PC-3 (cell line): ENCODE measurements at regions not wholly inside any gene's neighbourhood (a gene's known extent, or its start where the extent isn't known, plus 50 kb on each side); places are given as distances from the start of the nearest gene placed in this dataset.
A peak's percentile ranks its signal among the peaks of the same experiment; 100 is the strongest.

ENCODE experiments used
- ATAC-seq: fragments of 200-7000 bp; cut with Tn5 transposase; 2 replicates; pipeline ENCODE4 v1.9.1; 2020; ENCODE audit warnings: mild to moderate bottlenecking, moderate library complexity
- BruUV-seq: library from RNA; stranded (reverse); fragments of 400-500 nt; replicated peaks from 2 replicates; lab custom pipeline; 2021; lab: Mats Ljungman, UMichigan
- CTCF ChIA-PET: fragments of 300-600 bp; sonication (Branson Sonifier 250); formaldehyde crosslinking; loops from one replicate; lab custom pipeline; 2022; ENCODE audit warnings: antibody characterized with exemption; lab: Charles Lee
- POLR2A ChIA-PET: fragments of 300-600 bp; sonication (Branson Sonifier 250); formaldehyde crosslinking; loops from one replicate; lab custom pipeline; 2022; ENCODE audit warnings: antibody characterized with exemption; ENCODE audit not compliant: unreplicated experiment; lab: Charles Lee
- DNase-seq: peaks from one replicate; pipeline ENCODE4 v3.0.0-alpha.2; 2015
- H2AFZ ChIP-seq: fragments of 300-600 bp; sonication (generic); 2 replicates; pipeline ENCODE4 v1.6.0; 2016; ENCODE audit warnings: antibody characterized with exemption, low read length
- H3F3A ChIP-seq: fragments of 300-600 bp; sonication (generic); one replicate; pipeline ENCODE4 v1.6.0; 2017; ENCODE audit warnings: antibody characterized with exemption, low read length, control low read depth, mild to moderate bottlenecking; ENCODE audit not compliant: unreplicated experiment
- H3K27ac ChIP-seq: fragments of 300-600 bp; sonication (generic); 2 replicates; pipeline ENCODE4 v1.5.1; 2016; ENCODE audit warnings: mild to moderate bottlenecking, low read length
- H3K27me3 ChIP-seq: fragments of 300-600 bp; sonication (generic); 2 replicates; pipeline ENCODE4 v1.6.1; 2016; ENCODE audit warnings: low read length, mixed read lengths
- H3K36me3 ChIP-seq: fragments of 300-600 bp; sonication (generic); 2 replicates; pipeline ENCODE4 v1.6.1; 2016; ENCODE audit warnings: low read depth, mixed run types, low read length, mixed read lengths
- H3K4me1 ChIP-seq: fragments of 300-600 bp; sonication (generic); 2 replicates; pipeline ENCODE4 v1.5.1; 2016; ENCODE audit warnings: low read length; ENCODE audit not compliant: insufficient read depth
- H3K4me2 ChIP-seq: fragments of 300-600 bp; sonication (generic); 2 replicates; pipeline ENCODE4 v1.6.0; 2016; ENCODE audit warnings: low read length
- H3K4me3 ChIP-seq: fragments of 300-600 bp; sonication (generic); 2 replicates; pipeline ENCODE4 v1.5.1; 2016; ENCODE audit warnings: mild to moderate bottlenecking, low read length, mixed read lengths
- H3K79me2 ChIP-seq: fragments of 300-600 bp; sonication (generic); 2 replicates; pipeline ENCODE4 v1.6.1; 2017; ENCODE audit warnings: low read length, mixed read lengths
- H3K9ac ChIP-seq: fragments of 300-600 bp; sonication (generic); 2 replicates; pipeline ENCODE4 v1.6.0; 2016; ENCODE audit warnings: mild to moderate bottlenecking, low read length
- H3K9me2 ChIP-seq: fragments of 300-600 bp; sonication (generic); replicated peaks from 2 replicates; pipeline ENCODE4 v1.6.1; 2016; ENCODE audit warnings: mixed run types, low read length, mixed read lengths
- H3K9me3 ChIP-seq: fragments of 300-600 bp; sonication (generic); 2 replicates; pipeline ENCODE4 v1.6.1; 2016; ENCODE audit warnings: low read length, mixed read lengths
- H4K20me1 ChIP-seq: fragments of 300-600 bp; sonication (generic); 2 replicates; pipeline ENCODE4 v1.6.1; 2016; ENCODE audit warnings: low read length, mixed read lengths
- EZH2 ChIP-seq: fragments of 300-600 bp; sonication (generic); IDR thresholded peaks from one replicate; pipeline ENCODE4 v1.6.1; 2017; ENCODE audit warnings: antibody characterized with exemption, mild to moderate bottlenecking, low read length; ENCODE audit not compliant: unreplicated experiment
- EZH2phosphoT487 ChIP-seq: fragments of 300-600 bp; sonication (generic); IDR thresholded peaks from 2 replicates; pipeline ENCODE4 v1.6.1; 2018; ENCODE audit warnings: mild to moderate bottlenecking, antibody characterized with exemption, low read length, borderline replicate concordance
- intact Hi-C: fragments of 100-400 bp; cut with micrococcal nuclease; formaldehyde crosslinking; loops from 2 replicates; pipeline ENCODE4 v1.9.0; 2023
- TF ChIP-seq, protein P1 (sequence below): fragments of 300-600 bp; sonication (generic); conservative IDR thresholded peaks from 2 replicates; pipeline ENCODE4 v1.5.1; 2017; ENCODE audit warnings: antibody characterized with exemption, low read depth, mild to moderate bottlenecking, low read length

DNA sequence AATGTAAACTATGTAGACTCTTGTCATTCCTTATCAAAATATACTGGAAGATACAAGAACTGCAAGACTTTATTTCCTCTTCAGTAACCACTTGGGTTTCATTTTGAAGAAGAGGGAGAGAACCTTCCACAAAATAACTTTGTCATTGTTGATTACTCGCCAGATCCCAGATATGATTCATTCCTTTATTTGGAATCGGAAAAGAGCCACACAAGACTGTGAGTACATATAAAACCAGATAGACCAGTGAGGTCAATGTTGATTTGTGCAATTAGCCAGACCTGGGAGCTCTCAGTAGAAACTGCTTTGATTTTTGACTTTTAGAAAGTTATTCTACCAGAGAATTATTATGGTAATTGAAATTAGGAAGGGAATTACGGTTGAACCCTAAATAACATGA, 146.1 kb downstream of the TMEM167A start:
- Histone ChIP-seq H4K20me1 (no peaks in the 10 kb centered on the region), H3K79me2 (0 out of 2 replicates have a peak, but pooled peaks cover 7% of the 10 kb centered on the region), H3K9me2 (no peaks in the 10 kb centered on the region), H3K4me1 (peaks cover 19% of the 10 kb centered on the region), H3K4me2 (peak overlapping the region; percentile 70), H3F3A (no peaks in the 10 kb centered on the region), H3K4me3 (peak overlapping the region; percentile 17; the same call in 1 of the 2 replicates), H3K9ac (peak overlapping the region; percentile 17; the same call in 1 of the 2 replicates), H3K27me3 (no peaks in the 10 kb centered on the region), H3K9me3 (no peaks in the 10 kb centered on the region), H3K36me3 (no peaks in the 10 kb centered on the region), H3K27ac (peak overlapping the region; percentile 80), H2AFZ (no peak overlapping the region)
- intact Hi-C loops, result no loop called here
- no TSS peak for BruUV-seq
- ATAC-seq, result peak; percentile 98
- peak; percentile 95 for DNase-seq
- TF ChIP-seq EZH2, result no peak
- no peak for TF ChIP-seq EZH2phosphoT487
- ChIA-PET POLR2A (interaction anchor here (0.7 kb wide), 1 partner anchor 36 kb away, joined by 3 read pairs; no protein-coding TSS in a partner anchor), CTCF (no interaction called here)

DNA sequence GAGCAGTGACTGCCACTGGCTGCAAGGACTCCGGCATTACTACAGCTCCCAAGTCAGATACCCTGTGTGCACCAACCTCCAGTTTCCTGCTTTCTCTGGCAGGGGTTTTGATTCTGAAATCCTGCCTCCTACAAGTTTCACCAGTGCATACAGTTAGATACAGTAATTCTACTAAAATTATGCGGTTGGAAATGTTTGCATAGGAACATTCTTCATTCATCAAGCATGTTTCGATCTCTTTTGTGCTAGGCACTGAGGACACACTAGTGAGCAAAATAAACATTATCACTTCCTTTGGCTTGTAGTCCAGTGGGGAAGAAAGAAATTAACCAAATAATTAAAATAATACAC, 152.2 kb downstream of the TMEM167A start:
- intact Hi-C loops, result no loop called here
- ATAC-seq (peak; percentile 55), DNase-seq (peak; percentile 20)
- H3F3A ChIP-seq, result no peaks in the 10 kb centered on the region
- H2AFZ ChIP-seq, result no peak overlapping the region
- H3K4me1 ChIP-seq, result peaks cover 5% of the 10 kb centered on the region; the same call in 1 of the 2 replicates
- H3K9me2 ChIP-seq, result no peaks in the 10 kb centered on the region
- H3K79me2 ChIP-seq, result no peaks in the 10 kb centered on the region
- ChIA-PET CTCF (no interaction called here), POLR2A (no interaction called here)
- H3K9me3 ChIP-seq, result no peaks in the 10 kb centered on the region
- H3K9ac ChIP-seq, result no peak overlapping the region
- H3K27ac ChIP-seq, result no peak overlapping the region
- H3K36me3 ChIP-seq, result no peaks in the 10 kb centered on the region
- BruUV-seq, result no TSS peak
- TF ChIP-seq, protein P1, sequence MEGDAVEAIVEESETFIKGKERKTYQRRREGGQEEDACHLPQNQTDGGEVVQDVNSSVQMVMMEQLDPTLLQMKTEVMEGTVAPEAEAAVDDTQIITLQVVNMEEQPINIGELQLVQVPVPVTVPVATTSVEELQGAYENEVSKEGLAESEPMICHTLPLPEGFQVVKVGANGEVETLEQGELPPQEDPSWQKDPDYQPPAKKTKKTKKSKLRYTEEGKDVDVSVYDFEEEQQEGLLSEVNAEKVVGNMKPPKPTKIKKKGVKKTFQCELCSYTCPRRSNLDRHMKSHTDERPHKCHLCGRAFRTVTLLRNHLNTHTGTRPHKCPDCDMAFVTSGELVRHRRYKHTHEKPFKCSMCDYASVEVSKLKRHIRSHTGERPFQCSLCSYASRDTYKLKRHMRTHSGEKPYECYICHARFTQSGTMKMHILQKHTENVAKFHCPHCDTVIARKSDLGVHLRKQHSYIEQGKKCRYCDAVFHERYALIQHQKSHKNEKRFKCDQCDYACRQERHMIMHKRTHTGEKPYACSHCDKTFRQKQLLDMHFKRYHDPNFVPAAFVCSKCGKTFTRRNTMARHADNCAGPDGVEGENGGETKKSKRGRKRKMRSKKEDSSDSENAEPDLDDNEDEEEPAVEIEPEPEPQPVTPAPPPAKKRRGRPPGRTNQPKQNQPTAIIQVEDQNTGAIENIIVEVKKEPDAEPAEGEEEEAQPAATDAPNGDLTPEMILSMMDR, result no peak
- TF ChIP-seq EZH2phosphoT487 (no peak), EZH2 (no peak)
- H4K20me1 ChIP-seq, result no peaks in the 10 kb centered on the region
- H3K4me3 ChIP-seq, result no peak overlapping the region
- no peak overlapping the region for H3K4me2 ChIP-seq
- no peaks in the 10 kb centered on the region for H3K27me3 ChIP-seq

GRCh38 chr5:82924226-82925060, 152.8 kb downstream of the TMEM167A start:
- TF ChIP-seq EZH2phosphoT487 (no peak), EZH2 (no peak)
- TF ChIP-seq, protein P1, result no peak
- intact Hi-C loops, result no loop called here

More at GRCh38 chr5:82924226-82925060, 152.8 kb downstream of the TMEM167A start:
- ChIA-PET CTCF (no interaction called here), POLR2A (no interaction called here)
- H3K9ac ChIP-seq, result no peak overlapping the region
- H3K9me3 ChIP-seq, result no peaks in the 10 kb centered on the region
- no peak overlapping the region for H2AFZ ChIP-seq
- no peak overlapping the region for H3K27ac ChIP-seq
- DNase-seq, result peak; percentile 15
- H3K4me2 ChIP-seq, result no peak overlapping the region
- H3K4me3 ChIP-seq, result no peak overlapping the region
- no peaks in the 10 kb centered on the region for H3K27me3 ChIP-seq
- ATAC-seq, result no peak
- H3K9me2 ChIP-seq, result no peaks in the 10 kb centered on the region
- no peaks in the 10 kb centered on the region for H4K20me1 ChIP-seq
- BruUV-seq, result no TSS peak
- H3K4me1 ChIP-seq, result 0 out of 2 replicates have a peak, but pooled peaks cover 5% of the 10 kb centered on the region
- H3K79me2 ChIP-seq, result no peaks in the 10 kb centered on the region
- no peaks in the 10 kb centered on the region for H3K36me3 ChIP-seq
- no peaks in the 10 kb centered on the region for H3F3A ChIP-seq
